Caco-2 (cell line): ENCODE measurements at regions not wholly inside any gene's neighbourhood (a gene's known extent, or its start where the extent isn't known, plus 50 kb on each side); places are given as distances from the start of the nearest gene placed in this dataset.

Experiments used
- BruUV-seq: library from RNA; stranded (reverse); fragments of 400-500 nt; replicated peaks from 2 replicates; lab custom pipeline; 2021; lab: Mats Ljungman, UMichigan
- CTCF ChIA-PET: fragments of 300-600 bp; sonication (Branson Sonifier 250); formaldehyde crosslinking; loops from one replicate; lab custom pipeline; 2022; ENCODE audit warnings: antibody characterized with exemption; lab: Charles Lee
- POLR2A ChIA-PET: fragments of 300-600 bp; sonication (Branson Sonifier 250); formaldehyde crosslinking; loops from one replicate; lab custom pipeline; 2022; ENCODE audit warnings: antibody characterized with exemption; lab: Charles Lee
- DNase-seq, 2 experiments: peaks; one replicate each; pipeline versions ENCODE4 v3.0.0 to v3.0.0-alpha.2; 2020 to 2022
- H3K27me3 ChIP-seq: replicated peaks from 2 replicates; pipeline ENCODE4 v1.6.0; 2011; ENCODE audit warnings: low read length; ENCODE audit not compliant: control insufficient read depth, insufficient read depth
- H3K36me3 ChIP-seq: 2 replicates; pipeline ENCODE4 v1.5.1; 2011; ENCODE audit warnings: low read length; ENCODE audit not compliant: control insufficient read depth, insufficient read depth
- H3K4me1 ChIP-seq: fragments of 250-450 bp; sonication (Bioruptor Pico); 2 replicates; pipeline ENCODE4 v1.5.1; 2020; ENCODE audit warnings: mild to moderate bottlenecking
- H3K4me3 ChIP-seq: 2 replicates; pipeline ENCODE4 v1.5.1; 2011; ENCODE audit warnings: low read depth, mild to moderate bottlenecking, control low read depth, low read length
- H3K9me3 ChIP-seq: fragments of 250-450 bp; sonication (Bioruptor Pico); 2 replicates; pipeline ENCODE4 v1.5.1; 2020; ENCODE audit warnings: mild to moderate bottlenecking, moderate library complexity
- H3K27ac Mint-ChIP-seq: one replicate; pipeline ENCODE4 v1.8.0; 2022; ENCODE audit warnings: mixed read lengths; ENCODE audit not compliant: unreplicated experiment
- H3K27me3 Mint-ChIP-seq: one replicate; pipeline ENCODE4 v1.8.0; 2022; ENCODE audit warnings: mixed read lengths; ENCODE audit not compliant: insufficient read depth, unreplicated experiment
- H3K36me3 Mint-ChIP-seq: one replicate; pipeline ENCODE4 v1.8.0; 2022; ENCODE audit warnings: mild to moderate bottlenecking, mixed read lengths; ENCODE audit not compliant: insufficient read depth, unreplicated experiment
- H3K4me1 Mint-ChIP-seq: one replicate; pipeline ENCODE4 v1.8.0; 2022; ENCODE audit warnings: low read depth, mixed read lengths; ENCODE audit not compliant: unreplicated experiment
- H3K4me3 Mint-ChIP-seq: one replicate; pipeline ENCODE4 v1.8.0; 2022; ENCODE audit warnings: mild to moderate bottlenecking, moderate library complexity, mixed read lengths; ENCODE audit not compliant: unreplicated experiment
- H3K9me3 Mint-ChIP-seq: one replicate; pipeline ENCODE4 v1.8.0; 2022; ENCODE audit warnings: mixed read lengths; ENCODE audit not compliant: unreplicated experiment
- CTCF ChIP-seq, 2 experiments: fragments of 200-600 bp in 1 of 2; IDR thresholded peaks; 1 replicate in 1 of 2; 2 replicates in 1 of 2; pipeline versions ENCODE4 v1.5.1 to v1.8.0; 2011 to 2022; ENCODE audit warnings: antibody characterized with exemption in 1 of 2, control low read depth in 1 of 2, inconsistent platforms in 1 of 2, low read depth in 1 of 2, low read length in 1 of 2, mild to moderate bottlenecking in 1 of 2, moderate library complexity in 1 of 2; ENCODE audit not compliant: insufficient read depth in 1 of 2, severe bottlenecking in 1 of 2, unreplicated experiment in 1 of 2
- intact Hi-C: fragments of 100-400 bp; cut with micrococcal nuclease; formaldehyde crosslinking; loops from one replicate; pipeline ENCODE4 v1.10.0; 2022; ENCODE audit not compliant: unreplicated experiment

- no peaks in the 10 kb centered on the region for H3K36me3 ChIP-seq
- no peaks in the 10 kb centered on the region for H3K27me3 ChIP-seq
- no peaks in the 10 kb centered on the region for H3K4me1 Mint-ChIP-seq
- BruUV-seq, result no TSS peak
- ChIA-PET CTCF (no interaction called here), POLR2A (no interaction called here)
- no peak overlapping the region for H3K4me3 Mint-ChIP-seq
- no peaks in the 10 kb centered on the region for H3K36me3 Mint-ChIP-seq
- H3K4me1 ChIP-seq, result no peaks in the 10 kb centered on the region
- no peaks in the 10 kb centered on the region for H3K9me3 Mint-ChIP-seq
- no peak for TF ChIP-seq CTCF (IDR thresholded peaks at IDR 0.05; ENCODE audit: insufficient read depth in 1 of 2, low read depth in 1 of 2, low read length in 1 of 2, severe bottlenecking in 1 of 2, unreplicated experiment in 1 of 2)
- intact Hi-C loops, result no loop called here
- no peaks in the 10 kb centered on the region for H3K9me3 ChIP-seq
- H3K4me3 ChIP-seq, result no peak overlapping the region
- no peaks in the 10 kb centered on the region for H3K27me3 Mint-ChIP-seq
- DNase-seq, result no peak
- no peak overlapping the region for H3K27ac Mint-ChIP-seq
These were observed 1048.5 kb downstream of the GALC start for GRCh38 chr14:86944434-86944833.

DNA sequence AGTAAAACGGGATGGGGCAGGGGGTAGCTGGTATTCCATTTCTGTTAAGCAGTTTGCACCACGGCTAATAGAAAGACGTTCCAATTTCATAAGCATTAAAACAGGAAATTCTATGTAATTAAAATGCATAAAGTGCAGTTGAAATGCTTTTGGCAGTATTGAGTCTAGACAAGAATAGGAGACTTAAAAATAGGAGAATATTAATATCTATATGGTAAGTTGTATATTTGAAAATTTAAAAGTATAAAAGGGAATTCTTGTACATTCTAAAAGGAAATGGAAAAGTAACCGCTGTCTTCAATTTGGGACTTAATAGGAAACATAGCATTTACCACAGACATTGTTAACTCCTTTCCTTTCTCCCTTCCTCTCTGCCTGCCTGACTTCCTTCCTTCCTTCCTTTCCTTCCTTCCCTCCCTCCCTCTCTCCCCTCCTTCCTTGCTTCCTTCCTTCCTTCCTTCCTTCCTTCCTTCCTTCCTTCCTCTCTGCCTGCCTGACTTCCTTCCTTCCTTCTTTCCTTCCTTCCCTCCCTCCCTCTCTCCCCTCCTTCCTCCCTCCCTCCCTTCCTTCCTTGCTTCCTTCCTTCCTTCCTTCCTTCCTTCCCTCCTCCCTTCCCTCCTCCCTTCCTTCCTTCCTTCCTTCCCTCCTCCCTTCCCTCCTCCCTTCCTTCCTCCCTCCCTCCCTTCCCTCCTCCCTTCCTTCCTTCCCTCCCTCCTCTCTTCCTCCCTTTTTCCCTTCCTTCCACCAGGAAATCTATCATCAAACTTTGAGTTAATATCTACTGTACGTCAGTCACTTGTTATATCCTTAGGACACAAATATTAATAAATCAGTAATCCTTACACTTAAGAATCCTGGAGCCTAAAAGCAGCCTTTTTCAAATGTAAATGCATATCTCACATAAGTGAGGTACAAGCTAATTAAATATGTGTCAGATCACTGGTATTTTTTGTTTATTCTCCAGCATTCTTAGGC lies 1049.3 kb downstream of the GALC start:
- Histone ChIP-seq H3K4me1 (no peaks in the 10 kb centered on the region), H3K27me3 (no peaks in the 10 kb centered on the region), H3K4me3 (no peak overlapping the region), H3K36me3 (no peaks in the 10 kb centered on the region), H3K9me3 (no peaks in the 10 kb centered on the region)
- DNase-seq, result no peak
- intact Hi-C loops, result no loop called here
- POLR2A ChIA-PET, result no interaction called here
- Mint-ChIP-seq H3K4me1 (no peaks in the 10 kb centered on the region), H3K4me3 (no peak overlapping the region), H3K9me3 (no peaks in the 10 kb centered on the region), H3K27ac (no peak overlapping the region), H3K36me3 (no peaks in the 10 kb centered on the region), H3K27me3 (peaks cover 3% of the 10 kb centered on the region)
- CTCF ChIA-PET, result no interaction called here
- TF ChIP-seq CTCF (IDR thresholded peaks at IDR 0.05; ENCODE audit: insufficient read depth in 1 of 2, low read depth in 1 of 2, low read length in 1 of 2, severe bottlenecking in 1 of 2, unreplicated experiment in 1 of 2), result no peak
- BruUV-seq, result no TSS peak

DNA sequence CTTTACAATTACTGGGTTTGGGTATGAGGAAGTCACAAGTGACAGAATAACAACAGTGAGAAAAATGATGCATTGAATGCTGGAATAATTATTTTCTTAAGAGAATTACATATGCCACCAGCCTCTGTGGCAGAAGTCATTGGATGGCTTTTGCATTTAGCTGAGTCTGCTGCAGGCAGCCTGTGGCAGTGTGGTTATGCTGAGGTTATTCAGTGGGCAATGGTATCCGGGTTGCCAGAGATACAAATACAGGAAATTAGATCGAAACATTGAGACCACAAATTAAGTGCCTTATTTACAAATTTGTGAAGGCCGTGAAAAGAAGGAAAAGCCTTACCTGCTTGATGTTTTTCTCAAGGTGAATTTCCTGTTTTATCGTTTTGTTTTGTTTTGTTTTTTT lies 1050.0 kb downstream of the GALC start:
- no peak overlapping the region for H3K4me3 Mint-ChIP-seq
- ChIA-PET CTCF (no interaction called here), POLR2A (no interaction called here)
- H3K27me3 Mint-ChIP-seq, result peaks cover 3% of the 10 kb centered on the region
- no peaks in the 10 kb centered on the region for H3K9me3 Mint-ChIP-seq
- intact Hi-C loops, result no loop called here
- no peaks in the 10 kb centered on the region for H3K36me3 Mint-ChIP-seq
- Histone ChIP-seq H3K9me3 (no peaks in the 10 kb centered on the region), H3K27me3 (no peaks in the 10 kb centered on the region), H3K4me3 (no peak overlapping the region), H3K4me1 (no peaks in the 10 kb centered on the region), H3K36me3 (no peaks in the 10 kb centered on the region)
- TF ChIP-seq CTCF (IDR thresholded peaks at IDR 0.05; ENCODE audit: insufficient read depth in 1 of 2, low read depth in 1 of 2, low read length in 1 of 2, severe bottlenecking in 1 of 2, unreplicated experiment in 1 of 2), result no peak
- BruUV-seq, result no TSS peak
- no peak for DNase-seq
- no peaks in the 10 kb centered on the region for H3K4me1 Mint-ChIP-seq
- H3K27ac Mint-ChIP-seq, result no peak overlapping the region
